ENCODE measurements at regions not wholly inside any gene's neighbourhood (a gene's known extent, or its start where the extent isn't known, plus 50 kb on each side); places are given as distances from the start of the nearest gene placed in this dataset.

DNA sequence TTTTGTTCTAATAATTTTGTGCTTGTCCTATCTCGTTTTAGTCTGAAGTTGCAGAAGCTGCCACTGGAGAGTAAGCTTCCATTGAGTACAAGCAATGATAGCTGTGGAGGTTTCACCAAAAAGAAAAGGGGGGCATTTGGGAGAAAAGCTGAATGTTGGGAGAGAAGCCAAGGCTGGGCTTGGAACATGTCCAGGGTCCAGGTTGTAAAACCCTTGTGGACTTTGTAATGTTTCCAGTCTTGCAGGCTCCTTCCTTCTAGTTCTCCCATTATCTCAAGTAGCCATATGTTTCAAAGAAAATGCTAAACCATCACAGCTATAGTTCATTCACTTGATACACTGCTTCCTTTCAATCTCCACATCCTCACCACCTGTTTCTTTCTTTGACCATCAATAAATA, 880.2 kb downstream of the NLGN4Y start:
- H3K4me3 ChIP-seq (ENCODE audit: low read length in 2 of 2): no peak overlapping the region

DNA sequence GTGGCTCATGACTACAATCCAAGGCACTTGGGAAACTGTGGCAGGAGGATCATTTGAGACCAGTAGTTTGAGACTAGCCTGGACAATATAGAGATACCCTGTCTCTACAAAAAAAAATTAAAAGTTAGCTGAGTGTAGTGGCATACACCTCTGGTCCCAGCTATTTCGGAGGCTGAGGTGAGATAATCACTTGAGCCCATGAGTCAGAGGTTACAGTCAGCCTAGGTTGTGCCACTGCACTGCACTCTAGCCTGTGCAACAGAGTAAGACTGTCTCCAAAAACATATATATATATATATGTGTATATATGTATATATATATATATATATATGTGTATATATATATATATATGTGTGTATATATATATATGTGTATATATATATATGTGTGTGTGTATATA, 890.8 kb downstream of the NLGN4Y start:
- H3K36me3 ChIP-seq (replicated peaks in 1 of 2; ENCODE audit: control insufficient read depth in 2 of 2, insufficient read depth in 2 of 2, low read length in 2 of 2): no peaks in the 10 kb centered on the region
- no peak overlapping the region for H2AFZ ChIP-seq (ENCODE audit: low read length)
- WGBS, 2 donors (ENCODE audit: extremely low coverage in 2 of 2, insufficient read length in 2 of 2, insufficient replicate concordance in 1 of 2): no CpG with 5 or more reads among the region's 1 CpG
- H4K91ac ChIP-seq (ENCODE audit: low read depth, low read length, poor library complexity): no peak overlapping the region
- H2AK5ac ChIP-seq (ENCODE audit: low read depth, low read length): no peak overlapping the region
- H3K4me3 ChIP-seq (ENCODE audit: low read length in 2 of 2): no peak overlapping the region
- no peak overlapping the region for H3K23ac ChIP-seq (ENCODE audit: low read depth, low read length, poor library complexity)
- H3K9ac ChIP-seq (ENCODE audit: low read depth, low read length, poor library complexity): no peak overlapping the region
- peaks cover 1% of the 10 kb centered on the region for H3K79me1 ChIP-seq (ENCODE audit: low read depth, low read length)
- H3K27me3 ChIP-seq (ENCODE audit: control insufficient read depth in 3 of 3, insufficient read depth in 3 of 3, low read depth in 1 of 3, low read length in 3 of 3): no peaks in the 10 kb centered on the region
- no peak overlapping the region for H2BK15ac ChIP-seq (ENCODE audit: low read length)
- no peak overlapping the region for H2BK5ac ChIP-seq (ENCODE audit: low read length)
- no peak overlapping the region for H2BK120ac ChIP-seq (ENCODE audit: low read depth, low read length)
- no peak for DNase-seq (ENCODE audit: low spot score)
- no peak overlapping the region for H3K18ac ChIP-seq (ENCODE audit: low read length)
- H3K4ac ChIP-seq (ENCODE audit: low read length): no peak overlapping the region
- H4K8ac ChIP-seq (ENCODE audit: low read depth, low read length): no peak overlapping the region
- no peak overlapping the region for H3K14ac ChIP-seq (ENCODE audit: low read length)
- no peak overlapping the region for H3K27ac ChIP-seq (replicated peaks; ENCODE audit: low read length)
- no peaks in the 10 kb centered on the region for H3K9me3 ChIP-seq (replicated peaks in 1 of 2; ENCODE audit: control insufficient read depth in 2 of 2, insufficient read depth in 1 of 2, low read depth in 1 of 2, low read length in 2 of 2)
- no peaks in the 10 kb centered on the region for H3K4me1 ChIP-seq (ENCODE audit: control insufficient read depth in 2 of 2, insufficient read depth in 1 of 2, low read depth in 1 of 2, low read length in 2 of 2)
- no peak overlapping the region for H2BK12ac ChIP-seq (ENCODE audit: low read length)
- H3K4me2 ChIP-seq (ENCODE audit: insufficient read depth, low read length, poor library complexity, severe bottlenecking): no peak overlapping the region

More for the DNA sequence above, 880.2 kb downstream of the NLGN4Y start:
- no peak overlapping the region for H3K4me2 ChIP-seq (ENCODE audit: insufficient read depth, low read length, poor library complexity, severe bottlenecking)
- H3K9ac ChIP-seq (ENCODE audit: low read depth, low read length, poor library complexity): no peak overlapping the region
- no peaks in the 10 kb centered on the region for H3K4me1 ChIP-seq (ENCODE audit: control insufficient read depth in 2 of 2, insufficient read depth in 1 of 2, low read depth in 1 of 2, low read length in 2 of 2)
- no peaks in the 10 kb centered on the region for H3K27me3 ChIP-seq (ENCODE audit: control insufficient read depth in 3 of 3, insufficient read depth in 3 of 3, low read depth in 1 of 3, low read length in 3 of 3)
- DNase-seq (ENCODE audit: low spot score): no peak
- no peak overlapping the region for H3K4ac ChIP-seq (ENCODE audit: low read length)
- H3K18ac ChIP-seq (ENCODE audit: low read length): no peak overlapping the region
- H2BK15ac ChIP-seq (ENCODE audit: low read length): no peak overlapping the region
- H2BK5ac ChIP-seq (ENCODE audit: low read length): no peak overlapping the region
- no peak overlapping the region for H2AFZ ChIP-seq (ENCODE audit: low read length)
- H3K36me3 ChIP-seq (replicated peaks in 1 of 2; ENCODE audit: control insufficient read depth in 2 of 2, insufficient read depth in 2 of 2, low read length in 2 of 2): no peaks in the 10 kb centered on the region
- no CpG with 5 or more reads among the region's 1 CpG for WGBS, 2 donors (ENCODE audit: extremely low coverage in 2 of 2, insufficient read length in 2 of 2, insufficient replicate concordance in 1 of 2)
- H3K23ac ChIP-seq (ENCODE audit: low read depth, low read length, poor library complexity): no peak overlapping the region
- no peak overlapping the region for H2AK5ac ChIP-seq (ENCODE audit: low read depth, low read length)
- H4K91ac ChIP-seq (ENCODE audit: low read depth, low read length, poor library complexity): no peak overlapping the region
- H3K79me1 ChIP-seq (ENCODE audit: low read depth, low read length): no peaks in the 10 kb centered on the region
- H3K9me3 ChIP-seq (replicated peaks in 1 of 2; ENCODE audit: control insufficient read depth in 2 of 2, insufficient read depth in 1 of 2, low read depth in 1 of 2, low read length in 2 of 2): no peaks in the 10 kb centered on the region
- H4K8ac ChIP-seq (ENCODE audit: low read depth, low read length): no peak overlapping the region
- H3K27ac ChIP-seq (replicated peaks; ENCODE audit: low read length): no peak overlapping the region
- H3K14ac ChIP-seq (ENCODE audit: low read length): no peak overlapping the region
- no peak overlapping the region for H2BK120ac ChIP-seq (ENCODE audit: low read depth, low read length)
- no peak overlapping the region for H2BK12ac ChIP-seq (ENCODE audit: low read length)

DNA sequence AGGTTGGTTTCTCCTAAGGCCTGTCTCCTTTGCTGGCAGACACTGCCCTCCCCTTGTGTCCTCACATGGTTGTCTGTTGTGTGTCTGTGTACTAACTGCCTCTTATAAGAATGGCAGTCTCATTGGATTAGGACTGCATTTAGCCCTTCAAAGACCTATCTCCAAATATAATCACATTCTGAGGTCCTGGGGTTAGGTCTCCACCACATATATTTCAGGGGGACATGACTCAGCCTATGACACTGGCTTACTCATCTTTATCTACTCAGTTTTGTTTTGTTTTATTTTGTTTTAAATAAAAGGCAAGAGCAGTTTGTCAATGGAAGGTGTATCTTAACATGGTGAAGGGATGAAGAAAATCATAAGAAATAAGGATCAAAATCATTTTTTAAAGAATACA, 894.3 kb downstream of the NLGN4Y start:
- Histone ChIP-seq H2BK5ac (ENCODE audit: low read length) (no peak overlapping the region), H2AK5ac (ENCODE audit: low read depth, low read length) (no peak overlapping the region), H3K9me3 (replicated peaks in 1 of 2; ENCODE audit: control insufficient read depth in 2 of 2, insufficient read depth in 1 of 2, low read depth in 1 of 2, low read length in 2 of 2) (no peaks in the 10 kb centered on the region), H3K4me2 (ENCODE audit: insufficient read depth, low read length, poor library complexity, severe bottlenecking) (no peak overlapping the region), H3K4me1 (ENCODE audit: control insufficient read depth in 2 of 2, insufficient read depth in 1 of 2, low read depth in 1 of 2, low read length in 2 of 2) (peaks cover 0 to 3% of the 10 kb centered on the region in 2 donors), H3K14ac (ENCODE audit: low read length) (no peak overlapping the region), H3K4me3 (ENCODE audit: low read length in 2 of 2) (no peak overlapping the region), H3K79me1 (ENCODE audit: low read depth, low read length) (peaks cover 1% of the 10 kb centered on the region), H3K27me3 (ENCODE audit: control insufficient read depth in 3 of 3, insufficient read depth in 3 of 3, low read depth in 1 of 3, low read length in 3 of 3) (no peaks in the 10 kb centered on the region), H3K9ac (ENCODE audit: low read depth, low read length, poor library complexity) (no peak overlapping the region), H3K23ac (ENCODE audit: low read depth, low read length, poor library complexity) (no peak overlapping the region), H4K91ac (ENCODE audit: low read depth, low read length, poor library complexity) (no peak overlapping the region), H3K4ac (ENCODE audit: low read length) (no peak overlapping the region), H3K27ac (replicated peaks; ENCODE audit: low read length) (no peak overlapping the region), H2BK15ac (ENCODE audit: low read length) (no peak overlapping the region), H2BK120ac (ENCODE audit: low read depth, low read length) (no peak overlapping the region), H2BK12ac (ENCODE audit: low read length) (no peak overlapping the region), H2AFZ (ENCODE audit: low read length) (no peak overlapping the region), H3K18ac (ENCODE audit: low read length) (no peak overlapping the region), H4K8ac (ENCODE audit: low read depth, low read length) (no peak overlapping the region), H3K36me3 (replicated peaks in 1 of 2; ENCODE audit: control insufficient read depth in 2 of 2, insufficient read depth in 2 of 2, low read length in 2 of 2) (no peaks in the 10 kb centered on the region)
- no peak for DNase-seq (ENCODE audit: low spot score)

DNA sequence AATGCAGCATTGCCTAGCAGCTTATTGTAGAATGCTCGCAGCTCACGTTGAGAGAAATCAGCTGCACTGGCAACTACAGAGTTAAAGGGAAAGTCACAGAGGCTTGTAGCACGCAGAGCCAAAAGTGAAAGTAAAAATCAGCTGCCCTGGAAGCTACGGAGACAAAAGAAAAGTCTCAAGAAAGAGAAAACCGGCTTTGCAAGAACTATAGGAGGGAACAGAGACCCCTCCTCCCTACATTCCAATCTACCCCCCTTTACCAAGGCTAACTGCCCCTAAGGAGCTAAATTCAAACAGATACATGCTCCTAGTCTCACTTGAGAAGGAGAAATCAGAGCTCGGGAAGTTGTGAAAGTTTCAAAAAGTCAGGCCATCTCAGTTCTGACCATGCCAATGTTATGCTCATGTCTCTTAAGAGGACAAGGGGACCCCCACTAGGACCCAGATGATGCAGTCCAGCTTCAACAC, 900.4 kb downstream of the NLGN4Y start:
- WGBS, 2 donors (ENCODE audit: extremely low coverage in 2 of 2, insufficient read length in 2 of 2, insufficient replicate concordance in 1 of 2): no CpG with 5 or more reads among the region's 6 CpGs

More for the DNA sequence above, 900.4 kb downstream of the NLGN4Y start:
- Histone ChIP-seq H3K18ac (ENCODE audit: low read length) (no peak overlapping the region), H3K9me3 (replicated peaks in 1 of 2; ENCODE audit: control insufficient read depth in 2 of 2, insufficient read depth in 1 of 2, low read depth in 1 of 2, low read length in 2 of 2) (peaks cover 0 to 2% of the 10 kb centered on the region in 2 donors), H2BK5ac (ENCODE audit: low read length) (no peak overlapping the region), H2BK12ac (ENCODE audit: low read length) (no peak overlapping the region), H3K4me3 (ENCODE audit: low read length in 2 of 2) (no peak overlapping the region), H3K36me3 (replicated peaks in 1 of 2; ENCODE audit: control insufficient read depth in 2 of 2, insufficient read depth in 2 of 2, low read length in 2 of 2) (no peaks in the 10 kb centered on the region), H3K4me1 (ENCODE audit: control insufficient read depth in 2 of 2, insufficient read depth in 1 of 2, low read depth in 1 of 2, low read length in 2 of 2) (peaks cover 0 to 10% of the 10 kb centered on the region in 2 donors), H3K27ac (replicated peaks; ENCODE audit: low read length) (peak overlapping the region; percentile 87), H2AFZ (ENCODE audit: low read length) (no peak overlapping the region), H3K14ac (ENCODE audit: low read length) (no peak overlapping the region), H3K9ac (ENCODE audit: low read depth, low read length, poor library complexity) (no peak overlapping the region), H2AK5ac (ENCODE audit: low read depth, low read length) (no peak overlapping the region), H3K4me2 (ENCODE audit: insufficient read depth, low read length, poor library complexity, severe bottlenecking) (peak overlapping the region; percentile 11), H4K8ac (ENCODE audit: low read depth, low read length) (no peak overlapping the region), H2BK120ac (ENCODE audit: low read depth, low read length) (no peak overlapping the region), H3K27me3 (ENCODE audit: control insufficient read depth in 3 of 3, insufficient read depth in 3 of 3, low read depth in 1 of 3, low read length in 3 of 3) (no peaks in the 10 kb centered on the region), H3K23ac (ENCODE audit: low read depth, low read length, poor library complexity) (no peak overlapping the region), H4K91ac (ENCODE audit: low read depth, low read length, poor library complexity) (no peak overlapping the region), H2BK15ac (ENCODE audit: low read length) (no peak overlapping the region), H3K79me1 (ENCODE audit: low read depth, low read length) (no peaks in the 10 kb centered on the region), H3K4ac (ENCODE audit: low read length) (no peak overlapping the region)
- DNase-seq (ENCODE audit: low spot score): peak; percentile 48

All from neuronal stem cell (in vitro differentiated cells).